Endodermal cell (in vitro differentiated cells): ENCODE measurements at regions not wholly inside any gene's neighbourhood (a gene's known extent, or its start where the extent isn't known, plus 50 kb on each side); places are given as distances from the start of the nearest gene placed in this dataset.

Experiments
- DNase-seq: peaks from one replicate; pipeline ENCODE4 v3.0.0-alpha.2; 2017
- H3K27ac ChIP-seq: 2 replicates; pipeline ENCODE4 v1.5.1; 2013; ENCODE audit warnings: mild to moderate bottlenecking, low read depth, low read length, moderate library complexity
- H3K27me3 ChIP-seq: 2 replicates; pipeline ENCODE4 v1.6.1; 2013; ENCODE audit warnings: mild to moderate bottlenecking, low read length, moderate library complexity; ENCODE audit not compliant: insufficient read depth, control insufficient read depth, poor library complexity, severe bottlenecking
- H3K36me3 ChIP-seq: 2 replicates; pipeline ENCODE4 v1.7.0; 2013; ENCODE audit warnings: mild to moderate bottlenecking, low read length, moderate library complexity; ENCODE audit not compliant: control insufficient read depth, insufficient read depth
- H3K4me1 ChIP-seq: one replicate; pipeline ENCODE4 v1.7.0; 2013; ENCODE audit warnings: low read length; ENCODE audit not compliant: control insufficient read depth, insufficient read depth
- H3K4me3 ChIP-seq: 2 replicates; pipeline ENCODE4 v1.5.1; 2013; ENCODE audit warnings: mild to moderate bottlenecking, low read length, moderate library complexity
- H3K9ac ChIP-seq: 2 replicates; pipeline ENCODE4 v1.6.1; 2013; ENCODE audit warnings: mild to moderate bottlenecking, low read length, moderate library complexity; ENCODE audit not compliant: poor library complexity, severe bottlenecking; ENCODE audit errors: extremely low read depth
- H3K9me3 ChIP-seq: 2 replicates; pipeline ENCODE4 v1.6.1; 2013; ENCODE audit warnings: mild to moderate bottlenecking, low read length, moderate library complexity; ENCODE audit not compliant: control insufficient read depth
- H3K27ac Mint-ChIP-seq: 2 replicates; pipeline ENCODE4 v1.8.0; 2020; ENCODE audit warnings: mixed read lengths
- H3K27me3 Mint-ChIP-seq: 2 replicates; pipeline ENCODE4 v1.8.0; 2021; ENCODE audit warnings: mild to moderate bottlenecking, mixed read lengths; ENCODE audit not compliant: insufficient read depth
- H3K36me3 Mint-ChIP-seq: 2 replicates; pipeline ENCODE4 v1.8.0; 2020; ENCODE audit warnings: low read depth, mixed read lengths
- H3K4me1 Mint-ChIP-seq: 2 replicates; pipeline ENCODE4 v1.8.0; 2020; ENCODE audit warnings: mixed read lengths
- H3K4me3 Mint-ChIP-seq: 2 replicates; pipeline ENCODE4 v1.8.0; 2020; ENCODE audit warnings: mild to moderate bottlenecking, moderate library complexity, mixed read lengths
- H3K9me3 Mint-ChIP-seq: 2 replicates; pipeline ENCODE4 v1.8.0; 2020; ENCODE audit warnings: mild to moderate bottlenecking, mixed read lengths
- WGBS, 2 experiments: methylation state at CpG; one replicate each; pipeline versions ENCODE4 v1.1.5 to v1.1.7; 2013; ENCODE audit warnings: missing lambda C conversion rate in 2 of 2, mixed read lengths in 1 of 2; ENCODE audit not compliant: insufficient coverage in 1 of 2, insufficient read length in 1 of 2; 5-methylcytosine and 5-hydroxymethylcytosine counted together
- TF ChIP-seq, protein P1 (sequence below): fragments of 200-600 bp; sonication (generic); conservative IDR thresholded peaks from 2 replicates; pipeline ENCODE4 v1.5.0; 2021; ENCODE audit warnings: antibody characterized with exemption, mild to moderate bottlenecking

DNA sequence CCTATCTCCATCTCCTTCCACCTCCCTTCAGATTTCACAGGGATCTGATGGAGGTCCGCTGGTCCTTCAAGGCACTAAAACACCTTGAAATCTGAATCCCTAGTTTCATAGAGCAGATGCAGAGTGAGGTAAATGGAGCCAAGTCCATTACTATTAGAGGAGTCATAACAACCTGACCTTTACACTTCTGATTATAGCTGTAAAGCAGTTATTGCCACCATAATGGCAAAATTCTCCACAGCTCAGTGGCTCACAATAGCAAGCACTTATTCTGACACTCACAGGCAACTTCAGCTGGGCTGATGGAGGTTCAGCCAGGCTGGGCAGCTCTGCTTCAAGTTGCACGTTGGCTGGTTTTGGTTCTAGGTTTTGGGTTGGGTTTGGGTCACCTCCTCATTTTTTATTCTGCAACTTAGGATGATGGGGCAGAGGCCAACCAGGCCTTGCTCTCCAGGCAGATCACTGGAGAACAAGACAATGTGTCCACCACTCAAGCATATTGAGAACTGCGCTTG, 51.4 kb upstream of the LRAT start:
- DNase-seq, result no peak
- TF ChIP-seq, protein P1, sequence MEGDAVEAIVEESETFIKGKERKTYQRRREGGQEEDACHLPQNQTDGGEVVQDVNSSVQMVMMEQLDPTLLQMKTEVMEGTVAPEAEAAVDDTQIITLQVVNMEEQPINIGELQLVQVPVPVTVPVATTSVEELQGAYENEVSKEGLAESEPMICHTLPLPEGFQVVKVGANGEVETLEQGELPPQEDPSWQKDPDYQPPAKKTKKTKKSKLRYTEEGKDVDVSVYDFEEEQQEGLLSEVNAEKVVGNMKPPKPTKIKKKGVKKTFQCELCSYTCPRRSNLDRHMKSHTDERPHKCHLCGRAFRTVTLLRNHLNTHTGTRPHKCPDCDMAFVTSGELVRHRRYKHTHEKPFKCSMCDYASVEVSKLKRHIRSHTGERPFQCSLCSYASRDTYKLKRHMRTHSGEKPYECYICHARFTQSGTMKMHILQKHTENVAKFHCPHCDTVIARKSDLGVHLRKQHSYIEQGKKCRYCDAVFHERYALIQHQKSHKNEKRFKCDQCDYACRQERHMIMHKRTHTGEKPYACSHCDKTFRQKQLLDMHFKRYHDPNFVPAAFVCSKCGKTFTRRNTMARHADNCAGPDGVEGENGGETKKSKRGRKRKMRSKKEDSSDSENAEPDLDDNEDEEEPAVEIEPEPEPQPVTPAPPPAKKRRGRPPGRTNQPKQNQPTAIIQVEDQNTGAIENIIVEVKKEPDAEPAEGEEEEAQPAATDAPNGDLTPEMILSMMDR, result no peak
- no peaks in the 10 kb centered on the region for H3K36me3 ChIP-seq
- no peaks in the 10 kb centered on the region for H3K27me3 ChIP-seq
- peaks cover 16% of the 10 kb centered on the region for H3K4me1 Mint-ChIP-seq
- no peak overlapping the region for H3K27ac Mint-ChIP-seq
- no peak overlapping the region for H3K4me3 Mint-ChIP-seq
- H3K9me3 ChIP-seq, result no peaks in the 10 kb centered on the region
- no peaks in the 10 kb centered on the region for H3K36me3 Mint-ChIP-seq
- H3K27ac ChIP-seq, result no peak overlapping the region
- no peak overlapping the region for H3K9ac ChIP-seq
- H3K4me1 ChIP-seq, result peaks cover 6% of the 10 kb centered on the region
- H3K9me3 Mint-ChIP-seq, result no peaks in the 10 kb centered on the region
- no peaks in the 10 kb centered on the region for H3K27me3 Mint-ChIP-seq
- H3K4me3 ChIP-seq, result no peak overlapping the region
- 96 to 100% methylated on average over 3 of the region's 3 CpGs for WGBS, 2 experiments
